ENCODE measurements at regions not wholly inside any gene's neighbourhood (a gene's known extent, or its start where the extent isn't known, plus 50 kb on each side); places are given as distances from the start of the nearest gene placed in this dataset.

GRCh38 chr1:100643471-100644196 lies 75.9 kb upstream of the VCAM1 start:
- H2AFZ ChIP-seq (ENCODE audit: low read depth, low read length): peak overlapping the region; percentile 82
- peak; percentile 70 for DNase-seq (ENCODE audit: low read depth, low spot score)
- no peak overlapping the region for H3K4me2 ChIP-seq (ENCODE audit: insufficient read depth, low read length)
- TF ChIP-seq EZH2 (IDR thresholded peaks at IDR 0.05; ENCODE audit: borderline replicate concordance, low read depth, low read length, severe bottlenecking) (no peak), FOS (IDR thresholded peaks at IDR 0.05; ENCODE audit: borderline replicate concordance, insufficient read depth, low read length) (peak; percentile 29)
- H3K4me1 ChIP-seq (ENCODE audit: control insufficient read depth, extremely low read depth, insufficient read depth, low read length): peaks cover 7% of the 10 kb centered on the region
- no peaks in the 10 kb centered on the region for H3K9me1 ChIP-seq (replicated peaks; ENCODE audit: control insufficient read depth, extremely low read depth, insufficient read depth, low read length)
- H3K27ac ChIP-seq (ENCODE audit: insufficient read depth, low read depth, low read length): no peak overlapping the region
- H3K9me3 ChIP-seq (replicated peaks; ENCODE audit: control insufficient read depth, insufficient read depth, low read length): no peaks in the 10 kb centered on the region
- no peaks in the 10 kb centered on the region for H3K36me3 ChIP-seq (ENCODE audit: control insufficient read depth in 2 of 2, extremely low read depth in 1 of 2, insufficient read depth in 2 of 2, low read length in 2 of 2)
- no peak overlapping the region for H3K4me3 ChIP-seq (replicated peaks in 1 of 3; ENCODE audit: insufficient read depth in 1 of 3, low read depth in 1 of 3, low read length in 3 of 3)
- BruUV-seq (replicated peaks): no TSS peak
- dilution Hi-C loops (cut with MboI; ENCODE audit: extremely low pct_ligation_motif_present, low sequenced_read_pairs): no loop called here
- H3K79me2 ChIP-seq (ENCODE audit: control insufficient read depth, insufficient read depth, low read length): no peaks in the 10 kb centered on the region
- peak; percentile 42 for FAIRE-seq
- no peaks in the 10 kb centered on the region for H3K27me3 ChIP-seq (ENCODE audit: control insufficient read depth in 2 of 2, insufficient read depth in 2 of 2, low read length in 2 of 2)
- no peak overlapping the region for H3K9ac ChIP-seq (replicated peaks; ENCODE audit: extremely low read depth, insufficient read depth, low read length)
- ChIA-PET CTCF (interaction anchor here (1.3 kb wide), 1 partner anchor 225 kb away, joined by 4 read pairs; no protein-coding TSS in a partner anchor), POLR2A (no interaction called here)
- intact Hi-C loops (cut with micrococcal nuclease): loop anchor here (2.0 kb wide), 1 partner anchor 61 kb away; no protein-coding TSS in a partner anchor
- no peaks in the 10 kb centered on the region for H4K20me1 ChIP-seq (replicated peaks; ENCODE audit: control insufficient read depth, extremely low read depth, insufficient read depth, low read length)

- no peaks in the 10 kb centered on the region for H3K27me3 ChIP-seq (ENCODE audit: control insufficient read depth in 2 of 2, insufficient read depth in 2 of 2, low read length in 2 of 2)
- FAIRE-seq (no peak), DNase-seq (ENCODE audit: low read depth, low spot score) (no peak)
- BruUV-seq (replicated peaks): no TSS peak
- no peak overlapping the region for H3K27ac ChIP-seq (ENCODE audit: insufficient read depth, low read depth, low read length)
- POLR2A ChIA-PET: no interaction called here
- no peak overlapping the region for H3K4me3 ChIP-seq (replicated peaks in 1 of 3; ENCODE audit: insufficient read depth in 1 of 3, low read depth in 1 of 3, low read length in 3 of 3)
- no peak overlapping the region for H2AFZ ChIP-seq (ENCODE audit: low read depth, low read length)
- no peak overlapping the region for H3K4me2 ChIP-seq (ENCODE audit: insufficient read depth, low read length)
- no peak for TF ChIP-seq MAX (IDR thresholded peaks at IDR 0.05; ENCODE audit: insufficient read depth, insufficient read length)
- no peak for TF ChIP-seq MYC (IDR thresholded peaks at IDR 0.05; ENCODE audit: low read depth, low read length)
- TF ChIP-seq GATA2 (IDR thresholded peaks at IDR 0.05; ENCODE audit: insufficient read depth, insufficient read length, low read depth, low read length): no peak
- TF ChIP-seq CTCF (IDR thresholded peaks at IDR 0.05; ENCODE audit: extremely low read depth in 1 of 2, insufficient read depth in 1 of 2, low read depth in 1 of 2, low read length in 2 of 2): no peak
- TF ChIP-seq POLR2A (IDR thresholded peaks at IDR 0.05; ENCODE audit: low read depth, low read length): no peak
- TF ChIP-seq POLR2AphosphoS5 (IDR thresholded peaks at IDR 0.05; ENCODE audit: insufficient read depth, low read depth, low read length): no peak
- H3K9me1 ChIP-seq (replicated peaks; ENCODE audit: control insufficient read depth, extremely low read depth, insufficient read depth, low read length): no peaks in the 10 kb centered on the region
- H4K20me1 ChIP-seq (replicated peaks; ENCODE audit: control insufficient read depth, extremely low read depth, insufficient read depth, low read length): no peaks in the 10 kb centered on the region
- peaks cover 7% of the 10 kb centered on the region for H3K4me1 ChIP-seq (ENCODE audit: control insufficient read depth, extremely low read depth, insufficient read depth, low read length)
- no peaks in the 10 kb centered on the region for H3K9me3 ChIP-seq (replicated peaks; ENCODE audit: control insufficient read depth, insufficient read depth, low read length)
- H3K36me3 ChIP-seq (ENCODE audit: control insufficient read depth in 2 of 2, extremely low read depth in 1 of 2, insufficient read depth in 2 of 2, low read length in 2 of 2): no peaks in the 10 kb centered on the region
- H3K79me2 ChIP-seq (ENCODE audit: control insufficient read depth, insufficient read depth, low read length): no peaks in the 10 kb centered on the region
- H3K9ac ChIP-seq (replicated peaks; ENCODE audit: extremely low read depth, insufficient read depth, low read length): no peak overlapping the region
- CTCF ChIA-PET: interaction anchor here (0.8 kb wide), 1 partner anchor 190 kb away, joined by 3 read pairs; no protein-coding TSS in a partner anchor
- dilution Hi-C loops (cut with MboI; ENCODE audit: extremely low pct_ligation_motif_present, low sequenced_read_pairs): no loop called here
- intact Hi-C loops (cut with micrococcal nuclease): no loop called here
Measured at GRCh38 chr1:100646001-100646400, 73.5 kb upstream of the VCAM1 start.

Data from endothelial cell of umbilical vein (primary cell).